Caco-2 (cell line): ENCODE measurements at regions not wholly inside any gene's neighbourhood (a gene's known extent, or its start where the extent isn't known, plus 50 kb on each side); places are given as distances from the start of the nearest gene placed in this dataset.

Experiments used
- BruUV-seq: library from RNA; stranded (reverse); fragments of 400-500 nt; replicated peaks from 2 replicates; lab custom pipeline; 2021; lab: Mats Ljungman, UMichigan
- CTCF ChIA-PET: fragments of 300-600 bp; sonication (Branson Sonifier 250); formaldehyde crosslinking; loops from one replicate; lab custom pipeline; 2022; ENCODE audit warnings: antibody characterized with exemption; lab: Charles Lee
- POLR2A ChIA-PET: fragments of 300-600 bp; sonication (Branson Sonifier 250); formaldehyde crosslinking; loops from one replicate; lab custom pipeline; 2022; ENCODE audit warnings: antibody characterized with exemption; lab: Charles Lee
- DNase-seq, 2 experiments: peaks; one replicate each; pipeline versions ENCODE4 v3.0.0 to v3.0.0-alpha.2; 2020 to 2022
- H3K27me3 ChIP-seq: replicated peaks from 2 replicates; pipeline ENCODE4 v1.6.0; 2011; ENCODE audit warnings: low read length; ENCODE audit not compliant: control insufficient read depth, insufficient read depth
- H3K36me3 ChIP-seq: 2 replicates; pipeline ENCODE4 v1.5.1; 2011; ENCODE audit warnings: low read length; ENCODE audit not compliant: control insufficient read depth, insufficient read depth
- H3K4me1 ChIP-seq: fragments of 250-450 bp; sonication (Bioruptor Pico); 2 replicates; pipeline ENCODE4 v1.5.1; 2020; ENCODE audit warnings: mild to moderate bottlenecking
- H3K4me3 ChIP-seq: 2 replicates; pipeline ENCODE4 v1.5.1; 2011; ENCODE audit warnings: low read depth, mild to moderate bottlenecking, control low read depth, low read length
- H3K9me3 ChIP-seq: fragments of 250-450 bp; sonication (Bioruptor Pico); 2 replicates; pipeline ENCODE4 v1.5.1; 2020; ENCODE audit warnings: mild to moderate bottlenecking, moderate library complexity
- H3K27ac Mint-ChIP-seq: one replicate; pipeline ENCODE4 v1.8.0; 2022; ENCODE audit warnings: mixed read lengths; ENCODE audit not compliant: unreplicated experiment
- H3K27me3 Mint-ChIP-seq: one replicate; pipeline ENCODE4 v1.8.0; 2022; ENCODE audit warnings: mixed read lengths; ENCODE audit not compliant: insufficient read depth, unreplicated experiment
- H3K36me3 Mint-ChIP-seq: one replicate; pipeline ENCODE4 v1.8.0; 2022; ENCODE audit warnings: mild to moderate bottlenecking, mixed read lengths; ENCODE audit not compliant: insufficient read depth, unreplicated experiment
- H3K4me1 Mint-ChIP-seq: one replicate; pipeline ENCODE4 v1.8.0; 2022; ENCODE audit warnings: low read depth, mixed read lengths; ENCODE audit not compliant: unreplicated experiment
- H3K4me3 Mint-ChIP-seq: one replicate; pipeline ENCODE4 v1.8.0; 2022; ENCODE audit warnings: mild to moderate bottlenecking, moderate library complexity, mixed read lengths; ENCODE audit not compliant: unreplicated experiment
- H3K9me3 Mint-ChIP-seq: one replicate; pipeline ENCODE4 v1.8.0; 2022; ENCODE audit warnings: mixed read lengths; ENCODE audit not compliant: unreplicated experiment
- intact Hi-C: fragments of 100-400 bp; cut with micrococcal nuclease; formaldehyde crosslinking; loops from one replicate; pipeline ENCODE4 v1.10.0; 2022; ENCODE audit not compliant: unreplicated experiment
- TF ChIP-seq, protein P1 (sequence below), 2 experiments: fragments of 200-600 bp in 1 of 2; IDR thresholded peaks; 1 replicate in 1 of 2; 2 replicates in 1 of 2; pipeline versions ENCODE4 v1.5.1 to v1.8.0; 2011 to 2022; ENCODE audit warnings: antibody characterized with exemption in 1 of 2, control low read depth in 1 of 2, inconsistent platforms in 1 of 2, low read depth in 1 of 2, low read length in 1 of 2, mild to moderate bottlenecking in 1 of 2, moderate library complexity in 1 of 2; ENCODE audit not compliant: insufficient read depth in 1 of 2, severe bottlenecking in 1 of 2, unreplicated experiment in 1 of 2

DNA sequence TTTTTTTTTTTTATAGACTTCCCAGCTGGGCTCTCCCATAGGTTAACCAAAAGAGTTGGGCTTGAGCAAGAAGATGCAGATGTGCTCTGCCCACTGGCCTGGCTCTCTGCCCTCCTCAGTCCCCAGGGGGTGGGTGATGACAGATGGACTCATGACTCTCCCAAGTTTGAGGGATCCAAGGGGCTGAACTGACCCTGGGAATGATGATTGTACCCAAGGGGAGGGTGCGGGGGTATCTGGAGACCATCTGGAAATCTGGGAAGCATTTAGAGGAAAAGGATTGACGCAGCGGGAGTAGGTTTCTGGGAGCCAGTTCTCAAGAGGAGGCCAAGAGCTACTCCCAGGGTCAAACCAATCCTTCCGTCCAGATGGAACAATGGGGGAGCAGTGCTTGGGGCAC is 330.8 kb downstream of the CYP26B1 start:
- no peaks in the 10 kb centered on the region for H3K9me3 Mint-ChIP-seq
- H3K4me3 Mint-ChIP-seq, result no peak overlapping the region
- DNase-seq, result no peak
- TF ChIP-seq, protein P1, sequence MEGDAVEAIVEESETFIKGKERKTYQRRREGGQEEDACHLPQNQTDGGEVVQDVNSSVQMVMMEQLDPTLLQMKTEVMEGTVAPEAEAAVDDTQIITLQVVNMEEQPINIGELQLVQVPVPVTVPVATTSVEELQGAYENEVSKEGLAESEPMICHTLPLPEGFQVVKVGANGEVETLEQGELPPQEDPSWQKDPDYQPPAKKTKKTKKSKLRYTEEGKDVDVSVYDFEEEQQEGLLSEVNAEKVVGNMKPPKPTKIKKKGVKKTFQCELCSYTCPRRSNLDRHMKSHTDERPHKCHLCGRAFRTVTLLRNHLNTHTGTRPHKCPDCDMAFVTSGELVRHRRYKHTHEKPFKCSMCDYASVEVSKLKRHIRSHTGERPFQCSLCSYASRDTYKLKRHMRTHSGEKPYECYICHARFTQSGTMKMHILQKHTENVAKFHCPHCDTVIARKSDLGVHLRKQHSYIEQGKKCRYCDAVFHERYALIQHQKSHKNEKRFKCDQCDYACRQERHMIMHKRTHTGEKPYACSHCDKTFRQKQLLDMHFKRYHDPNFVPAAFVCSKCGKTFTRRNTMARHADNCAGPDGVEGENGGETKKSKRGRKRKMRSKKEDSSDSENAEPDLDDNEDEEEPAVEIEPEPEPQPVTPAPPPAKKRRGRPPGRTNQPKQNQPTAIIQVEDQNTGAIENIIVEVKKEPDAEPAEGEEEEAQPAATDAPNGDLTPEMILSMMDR (IDR thresholded peaks at IDR 0.05; ENCODE audit: insufficient read depth in 1 of 2, low read depth in 1 of 2, low read length in 1 of 2, severe bottlenecking in 1 of 2, unreplicated experiment in 1 of 2), result no peak
- no TSS peak for BruUV-seq
- Histone ChIP-seq H3K4me3 (no peak overlapping the region), H3K27me3 (no peaks in the 10 kb centered on the region), H3K9me3 (no peaks in the 10 kb centered on the region), H3K4me1 (no peaks in the 10 kb centered on the region), H3K36me3 (no peaks in the 10 kb centered on the region)
- no peak overlapping the region for H3K27ac Mint-ChIP-seq
- CTCF ChIA-PET, result no interaction called here
- POLR2A ChIA-PET, result no interaction called here
- peaks cover 8% of the 10 kb centered on the region for H3K27me3 Mint-ChIP-seq
- no peaks in the 10 kb centered on the region for H3K36me3 Mint-ChIP-seq
- intact Hi-C loops, result no loop called here
- H3K4me1 Mint-ChIP-seq, result no peaks in the 10 kb centered on the region

DNA sequence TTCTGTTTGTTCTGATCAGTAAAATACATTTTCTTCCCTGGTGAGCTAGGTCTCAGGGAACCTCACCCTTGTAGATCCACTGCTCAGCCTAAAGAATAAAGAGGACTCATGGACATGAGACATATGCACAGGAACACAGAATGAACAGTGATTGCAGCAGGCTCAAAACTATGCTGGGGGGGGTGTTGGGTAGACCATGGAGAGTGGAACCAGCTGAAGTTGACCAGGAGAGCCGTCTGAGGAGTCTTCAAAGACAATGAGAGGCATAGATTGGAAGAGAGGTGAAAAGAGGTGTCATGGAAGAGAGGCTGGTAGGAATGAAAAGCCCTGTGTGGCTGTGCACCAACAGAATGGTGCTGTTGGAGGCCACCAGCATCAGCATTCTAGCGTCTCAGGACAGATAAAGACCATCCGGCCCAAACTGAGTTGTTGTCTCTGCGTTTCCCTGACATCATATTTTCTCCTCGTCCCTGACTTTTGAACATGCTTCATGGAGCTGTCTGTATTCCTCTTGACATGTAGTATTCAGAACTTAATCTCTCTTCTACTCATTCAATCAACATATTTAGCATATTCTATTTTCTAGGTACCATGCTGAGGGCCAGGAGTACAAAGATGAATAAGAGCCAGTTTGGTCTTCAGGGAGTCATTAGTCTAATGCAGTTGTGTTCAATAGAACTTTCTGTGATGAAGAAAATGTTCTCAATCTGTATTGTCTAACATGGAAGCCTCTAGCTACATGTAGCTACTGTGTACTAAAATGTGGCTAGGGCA is 331.8 kb downstream of the CYP26B1 start:
- H3K27me3 Mint-ChIP-seq, result peaks cover 8% of the 10 kb centered on the region

DNA sequence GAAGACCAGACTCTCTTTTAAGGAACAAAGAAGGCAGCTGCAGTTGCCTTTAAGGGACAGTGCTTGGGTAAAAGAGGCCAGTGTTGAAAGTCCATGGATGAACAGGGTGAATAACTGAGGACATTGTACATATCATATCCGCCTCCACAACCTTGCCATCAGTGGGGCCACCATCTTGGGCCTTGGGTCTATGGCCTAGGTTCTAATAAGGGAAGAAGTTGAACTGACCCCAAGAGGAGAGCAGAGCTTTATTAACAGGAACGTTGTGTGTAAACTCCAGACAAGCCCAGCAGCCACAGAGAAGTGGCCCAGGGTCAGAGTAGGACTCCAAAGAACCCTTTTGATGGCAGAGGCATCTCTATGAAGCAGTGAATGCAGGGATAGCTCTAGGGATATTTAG is 332.8 kb downstream of the CYP26B1 start:
- no TSS peak for BruUV-seq
- H3K36me3 ChIP-seq, result no peaks in the 10 kb centered on the region
- intact Hi-C loops, result no loop called here
- H3K4me1 Mint-ChIP-seq, result no peaks in the 10 kb centered on the region
- H3K9me3 Mint-ChIP-seq, result no peaks in the 10 kb centered on the region
- H3K36me3 Mint-ChIP-seq, result no peaks in the 10 kb centered on the region
- TF ChIP-seq, protein P1 (IDR thresholded peaks at IDR 0.05; ENCODE audit: insufficient read depth in 1 of 2, low read depth in 1 of 2, low read length in 1 of 2, severe bottlenecking in 1 of 2, unreplicated experiment in 1 of 2), result no peak
- no peak overlapping the region for H3K4me3 Mint-ChIP-seq
- no peak overlapping the region for H3K27ac Mint-ChIP-seq
- no peak for DNase-seq
- CTCF ChIA-PET, result no interaction called here
- H3K9me3 ChIP-seq, result no peaks in the 10 kb centered on the region
- H3K4me1 ChIP-seq, result no peaks in the 10 kb centered on the region
- H3K27me3 ChIP-seq, result no peaks in the 10 kb centered on the region
- POLR2A ChIA-PET, result no interaction called here
- H3K27me3 Mint-ChIP-seq, result peaks cover 8% of the 10 kb centered on the region
- no peak overlapping the region for H3K4me3 ChIP-seq

More for the DNA sequence above, 331.8 kb downstream of the CYP26B1 start:
- H3K4me1 ChIP-seq, result no peaks in the 10 kb centered on the region
- H3K9me3 Mint-ChIP-seq, result no peaks in the 10 kb centered on the region
- no peaks in the 10 kb centered on the region for H3K9me3 ChIP-seq
- H3K36me3 Mint-ChIP-seq, result no peaks in the 10 kb centered on the region
- no peaks in the 10 kb centered on the region for H3K36me3 ChIP-seq
- H3K27ac Mint-ChIP-seq, result no peak overlapping the region
- H3K4me1 Mint-ChIP-seq, result no peaks in the 10 kb centered on the region
- DNase-seq, result no peak
- H3K4me3 Mint-ChIP-seq, result no peak overlapping the region
- H3K27me3 ChIP-seq, result no peaks in the 10 kb centered on the region
- BruUV-seq, result no TSS peak
- intact Hi-C loops, result no loop called here
- ChIA-PET CTCF (no interaction called here), POLR2A (no interaction called here)
- no peak overlapping the region for H3K4me3 ChIP-seq
- TF ChIP-seq, protein P1 (IDR thresholded peaks at IDR 0.05; ENCODE audit: insufficient read depth in 1 of 2, low read depth in 1 of 2, low read length in 1 of 2, severe bottlenecking in 1 of 2, unreplicated experiment in 1 of 2), result no peak
